ENCODE measurements at regions not wholly inside any gene's neighbourhood (a gene's known extent, or its start where the extent isn't known, plus 50 kb on each side); places are given as distances from the start of the nearest gene placed in this dataset.

GRCh38 chr20:39785252-39785917 lies 823.2 kb downstream of the DHX35 start (continued):
- no peak for TF ChIP-seq RXRA (IDR thresholded peaks at IDR 0.05; ENCODE audit: insufficient read depth, low read depth, low read length)
- TF ChIP-seq SUZ12 (IDR thresholded peaks at IDR 0.05; ENCODE audit: low read length) = no peak
- TF ChIP-seq MAFK (IDR thresholded peaks at IDR 0.05; ENCODE audit: low read depth, low read length) = no peak
